Neutrophil (primary cell): ENCODE measurements at regions not wholly inside any gene's neighbourhood (a gene's known extent, or its start where the extent isn't known, plus 50 kb on each side); places are given as distances from the start of the nearest gene placed in this dataset.

Source experiments
- H3K27ac ChIP-seq: fragments of 200-600 bp; sonication (generic); 2 replicates; pipeline ENCODE4 v1.5.1; 2016; ENCODE audit warnings: mild to moderate bottlenecking, moderate library complexity
- H3K27me3 ChIP-seq: fragments of 200-600 bp; sonication (generic); 2 replicates; pipeline ENCODE4 v1.6.0; 2016; ENCODE audit warnings: mild to moderate bottlenecking
- H3K36me3 ChIP-seq: fragments of 200-600 bp; sonication (generic); 2 replicates; pipeline ENCODE4 v1.5.1; 2017
- H3K4me1 ChIP-seq, 2 experiments: fragments of 200-600 bp in 1 of 2; sonication (generic) in 1 of 2; 1 replicate in 1 of 2; 2 replicates in 1 of 2; pipeline versions ENCODE4 v1.5.1 to v1.6.1; 2013 to 2016; ENCODE audit warnings: low read depth in 1 of 2, low read length in 1 of 2, mild to moderate bottlenecking in 1 of 2, moderate library complexity in 1 of 2; ENCODE audit not compliant: control insufficient read depth in 1 of 2, insufficient read depth in 1 of 2
- H3K4me3 ChIP-seq, 2 experiments: fragments of 200-600 bp in 1 of 2; sonication (generic) in 1 of 2; 1 replicate in 1 of 2; 2 replicates in 1 of 2; pipeline ENCODE4 v1.5.1; 2013 to 2016; ENCODE audit warnings: low read depth in 1 of 2, low read length in 1 of 2, mild to moderate bottlenecking in 1 of 2, moderate library complexity in 1 of 2
- H3K9me3 ChIP-seq: fragments of 200-600 bp; sonication (generic); 2 replicates; pipeline ENCODE4 v1.5.1; 2016
- CTCF ChIP-seq: fragments of 200-600 bp; sonication (generic); IDR thresholded peaks from 2 replicates; pipeline ENCODE4 v1.5.1; 2016; ENCODE audit warnings: antibody characterized with exemption

GRCh38 chr7:3106361-3106826 is 62.7 kb upstream of the CARD11 start:
- Histone ChIP-seq H3K27ac (no peak overlapping the region), H3K4me3 (no peak overlapping the region), H3K36me3 (no peaks in the 10 kb centered on the region), H3K27me3 (no peaks in the 10 kb centered on the region), H3K4me1 (no peaks in the 10 kb centered on the region), H3K9me3 (no peaks in the 10 kb centered on the region)
- no peak for TF ChIP-seq CTCF

GRCh38 chr7:3107228-3107763 is 63.6 kb upstream of the CARD11 start:
- Histone ChIP-seq H3K36me3 (no peaks in the 10 kb centered on the region), H3K27me3 (peaks cover 5% of the 10 kb centered on the region), H3K27ac (no peak overlapping the region), H3K4me3 (no peak overlapping the region), H3K4me1 (no peaks in the 10 kb centered on the region), H3K9me3 (no peaks in the 10 kb centered on the region)
- no peak for TF ChIP-seq CTCF

- no peaks in the 10 kb centered on the region for H3K4me1 ChIP-seq
- no peak overlapping the region for H3K27ac ChIP-seq
- no peaks in the 10 kb centered on the region for H3K36me3 ChIP-seq
- no peak overlapping the region for H3K4me3 ChIP-seq
- peaks cover 10% of the 10 kb centered on the region for H3K27me3 ChIP-seq
- H3K9me3 ChIP-seq, result no peaks in the 10 kb centered on the region
- TF ChIP-seq CTCF, result no peak
Observed at GRCh38 chr7:3107889-3108570, 64.4 kb upstream of the CARD11 start.

- H3K4me1 ChIP-seq, result no peaks in the 10 kb centered on the region
- H3K36me3 ChIP-seq, result no peaks in the 10 kb centered on the region
- TF ChIP-seq CTCF, result no peak
- H3K4me3 ChIP-seq, result no peak overlapping the region
- no peak overlapping the region for H3K27ac ChIP-seq
- H3K27me3 ChIP-seq, result peaks cover 10% of the 10 kb centered on the region
- H3K9me3 ChIP-seq, result no peaks in the 10 kb centered on the region
Observed at GRCh38 chr7:3109311-3109915, 65.7 kb upstream of the CARD11 start.

GRCh38 chr7:3112479-3113134 is 68.9 kb upstream of the CARD11 start:
- Histone ChIP-seq H3K4me1 (no peaks in the 10 kb centered on the region), H3K27me3 (peaks cover 20% of the 10 kb centered on the region), H3K27ac (no peak overlapping the region), H3K9me3 (no peaks in the 10 kb centered on the region), H3K4me3 (no peak overlapping the region), H3K36me3 (no peaks in the 10 kb centered on the region)
- no peak for TF ChIP-seq CTCF
